ENCODE measurements at regions not wholly inside any gene's neighbourhood (a gene's known extent, or its start where the extent isn't known, plus 50 kb on each side); places are given as distances from the start of the nearest gene placed in this dataset.

GRCh38 chr2:101566632-101567228 is 91.8 kb upstream of the RFX8 start:
- no peaks in the 10 kb centered on the region for H3K36me3 ChIP-seq (ENCODE audit: insufficient read depth, low read length, poor library complexity, severe bottlenecking)
- CTCF ChIA-PET, result interaction anchor here (0.7 kb wide), 1 partner anchor 310 kb away, joined by 12 read pairs; no protein-coding TSS in a partner anchor
- POLR2A ChIA-PET (ENCODE audit: low non-redundant PET), result interaction anchor here (0.7 kb wide), 1 partner anchor 561 kb away, joined by 3 read pairs; no protein-coding TSS in a partner anchor
- no peak overlapping the region for H3K4me3 ChIP-seq (ENCODE audit: low read depth, low read length, poor library complexity, severe bottlenecking)
- no TSS peak for BruUV-seq (replicated peaks)
- no peaks in the 10 kb centered on the region for H3K4me1 ChIP-seq (ENCODE audit: insufficient read depth, low read length, poor library complexity, severe bottlenecking)
- DNase-seq (ENCODE audit: low spot score), result no peak
- H3K27me3 ChIP-seq (replicated peaks; ENCODE audit: insufficient read depth, low read depth, low read length, poor library complexity), result peaks cover 24% of the 10 kb centered on the region
- no peaks in the 10 kb centered on the region for H3K9me3 ChIP-seq (ENCODE audit: low read depth, low read length, poor library complexity, severe bottlenecking)
- no peak overlapping the region for H3K27ac ChIP-seq (ENCODE audit: low read depth, low read length, poor library complexity, severe bottlenecking)
- intact Hi-C loops (cut with micrococcal nuclease; ENCODE audit: unreplicated experiment), result no loop called here
- TF ChIP-seq EZH2 (IDR thresholded peaks at IDR 0.05; ENCODE audit: borderline replicate concordance, low read depth, low read length, poor library complexity, severe bottlenecking), result no peak

- ChIA-PET CTCF (no interaction called here), POLR2A (ENCODE audit: low non-redundant PET) (no interaction called here)
- Histone ChIP-seq H3K4me1 (ENCODE audit: insufficient read depth, low read length, poor library complexity, severe bottlenecking) (no peaks in the 10 kb centered on the region), H3K27me3 (replicated peaks; ENCODE audit: insufficient read depth, low read depth, low read length, poor library complexity) (peaks cover 24% of the 10 kb centered on the region), H3K9me3 (ENCODE audit: low read depth, low read length, poor library complexity, severe bottlenecking) (no peaks in the 10 kb centered on the region), H3K36me3 (ENCODE audit: insufficient read depth, low read length, poor library complexity, severe bottlenecking) (no peaks in the 10 kb centered on the region), H3K27ac (ENCODE audit: low read depth, low read length, poor library complexity, severe bottlenecking) (no peak overlapping the region), H3K4me3 (ENCODE audit: low read depth, low read length, poor library complexity, severe bottlenecking) (no peak overlapping the region)
- no peak for DNase-seq (ENCODE audit: low spot score)
- intact Hi-C loops (cut with micrococcal nuclease; ENCODE audit: unreplicated experiment), result no loop called here
- no TSS peak for BruUV-seq (replicated peaks)
- no peak for TF ChIP-seq EZH2 (IDR thresholded peaks at IDR 0.05; ENCODE audit: borderline replicate concordance, low read depth, low read length, poor library complexity, severe bottlenecking)
- TF ChIP-seq CTCF (conservative IDR thresholded peaks at IDR 0.05; ENCODE audit: low read depth, low read length), result no peak
Measured at GRCh38 chr2:101563849-101564248, 88.9 kb upstream of the RFX8 start.

- H3K4me3 ChIP-seq (ENCODE audit: low read depth, low read length, poor library complexity, severe bottlenecking), result no peak overlapping the region
- no peak overlapping the region for H3K27ac ChIP-seq (ENCODE audit: low read depth, low read length, poor library complexity, severe bottlenecking)
- intact Hi-C loops (cut with micrococcal nuclease; ENCODE audit: unreplicated experiment), result no loop called here
- H3K9me3 ChIP-seq (ENCODE audit: low read depth, low read length, poor library complexity, severe bottlenecking), result no peaks in the 10 kb centered on the region
- TF ChIP-seq EZH2 (IDR thresholded peaks at IDR 0.05; ENCODE audit: borderline replicate concordance, low read depth, low read length, poor library complexity, severe bottlenecking) (no peak), CTCF (conservative IDR thresholded peaks at IDR 0.05; ENCODE audit: low read depth, low read length) (no peak)
- POLR2A ChIA-PET (ENCODE audit: low non-redundant PET), result no interaction called here
- DNase-seq (ENCODE audit: low spot score), result no peak
- no peaks in the 10 kb centered on the region for H3K4me1 ChIP-seq (ENCODE audit: insufficient read depth, low read length, poor library complexity, severe bottlenecking)
- H3K36me3 ChIP-seq (ENCODE audit: insufficient read depth, low read length, poor library complexity, severe bottlenecking), result no peaks in the 10 kb centered on the region
- H3K27me3 ChIP-seq (replicated peaks; ENCODE audit: insufficient read depth, low read depth, low read length, poor library complexity), result peaks cover 13% of the 10 kb centered on the region
- CTCF ChIA-PET, result no interaction called here
- BruUV-seq (replicated peaks), result no TSS peak
Measured at GRCh38 chr2:101560780-101561315, 85.9 kb upstream of the RFX8 start.

GRCh38 chr2:101559551-101559950 is 84.6 kb upstream of the RFX8 start:
- CTCF ChIA-PET, result no interaction called here
- POLR2A ChIA-PET (ENCODE audit: low non-redundant PET), result no interaction called here
- intact Hi-C loops (cut with micrococcal nuclease; ENCODE audit: unreplicated experiment), result no loop called here

More at GRCh38 chr2:101559551-101559950, 84.6 kb upstream of the RFX8 start:
- H3K27me3 ChIP-seq (replicated peaks; ENCODE audit: insufficient read depth, low read depth, low read length, poor library complexity), result peaks cover 5% of the 10 kb centered on the region
- BruUV-seq (replicated peaks), result no TSS peak
- no peak for DNase-seq (ENCODE audit: low spot score)
- H3K36me3 ChIP-seq (ENCODE audit: insufficient read depth, low read length, poor library complexity, severe bottlenecking), result no peaks in the 10 kb centered on the region
- H3K9me3 ChIP-seq (ENCODE audit: low read depth, low read length, poor library complexity, severe bottlenecking), result no peaks in the 10 kb centered on the region
- TF ChIP-seq CTCF (conservative IDR thresholded peaks at IDR 0.05; ENCODE audit: low read depth, low read length) (no peak), EZH2 (IDR thresholded peaks at IDR 0.05; ENCODE audit: borderline replicate concordance, low read depth, low read length, poor library complexity, severe bottlenecking) (no peak)
- no peaks in the 10 kb centered on the region for H3K4me1 ChIP-seq (ENCODE audit: insufficient read depth, low read length, poor library complexity, severe bottlenecking)
- H3K4me3 ChIP-seq (ENCODE audit: low read depth, low read length, poor library complexity, severe bottlenecking), result no peak overlapping the region
- no peak overlapping the region for H3K27ac ChIP-seq (ENCODE audit: low read depth, low read length, poor library complexity, severe bottlenecking)
